ENCODE measurements at regions not wholly inside any gene's neighbourhood (a gene's known extent, or its start where the extent isn't known, plus 50 kb on each side); places are given as distances from the start of the nearest gene placed in this dataset.

- TF ChIP-seq CTCF (IDR thresholded peaks at IDR 0.05; ENCODE audit: low read length), result no peak
- no peak for TF ChIP-seq EZH2phosphoT487 (IDR thresholded peaks at IDR 0.05; ENCODE audit: low read length)
- TF ChIP-seq EZH2 (optimal IDR thresholded peaks at IDR 0.05; ENCODE audit: low read depth, low read length), result no peak
These were observed 200.4 kb downstream of the MN1 start for GRCh38 chr22:27601195-27601594.

Data from MM.1S (cell line).